Mucosa of gallbladder (tissue), 1 donor: ENCODE measurements at regions not wholly inside any gene's neighbourhood (a gene's known extent, or its start where the extent isn't known, plus 50 kb on each side); places are given as distances from the start of the nearest gene placed in this dataset.

Source experiments
- DNase-seq: peaks from one replicate; pipeline ENCODE4 v3.0.0-alpha.2; 2020; ENCODE audit warnings: low spot score
- donor health status: DM: no; HTN: no; CAD: no.

GRCh38 chr11:134556186-134556585, 144.1 kb upstream of the B3GAT1 start:
- DNase-seq: no peak

DNA sequence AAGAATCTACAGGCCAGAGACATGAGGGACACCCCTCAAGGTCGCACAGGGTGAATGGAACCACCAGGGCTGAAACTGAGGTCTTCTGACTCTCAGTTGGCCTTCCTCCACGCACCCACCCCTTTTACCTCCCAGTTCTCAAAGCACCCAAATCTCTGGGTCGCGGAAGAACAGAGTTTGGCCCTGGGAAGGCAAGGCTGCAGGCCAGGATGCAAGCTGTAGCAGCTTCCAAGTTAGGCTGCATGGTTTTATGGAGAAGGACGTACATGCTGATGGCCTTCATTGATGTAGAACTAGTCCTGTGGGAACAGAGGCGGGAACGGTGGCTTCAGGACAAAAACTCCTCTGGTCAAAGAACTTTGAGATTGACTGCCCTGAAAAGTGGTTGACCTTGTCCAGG, 143.5 kb upstream of the B3GAT1 start:
- no peak for DNase-seq

DNA sequence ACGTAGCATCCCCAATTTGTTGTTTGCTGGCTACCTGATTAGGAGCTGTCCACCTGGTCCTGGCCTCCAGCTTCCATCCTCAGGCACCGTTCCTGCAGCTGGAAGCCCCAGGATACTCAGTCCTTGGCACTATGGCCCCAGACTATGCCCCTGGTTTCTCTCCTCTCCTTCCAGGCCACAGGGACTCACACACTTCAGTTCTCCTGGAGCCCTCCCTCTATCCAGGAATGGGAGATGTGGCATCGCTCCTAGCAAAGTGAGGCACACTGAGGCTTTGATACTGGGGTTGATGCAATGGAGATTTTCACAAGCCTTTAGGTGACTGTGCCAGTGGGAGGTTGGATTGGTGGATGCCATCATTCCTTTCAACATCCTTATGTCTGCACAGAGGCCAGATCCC, 142.8 kb upstream of the B3GAT1 start:
- DNase-seq: peak; percentile 5

DNA sequence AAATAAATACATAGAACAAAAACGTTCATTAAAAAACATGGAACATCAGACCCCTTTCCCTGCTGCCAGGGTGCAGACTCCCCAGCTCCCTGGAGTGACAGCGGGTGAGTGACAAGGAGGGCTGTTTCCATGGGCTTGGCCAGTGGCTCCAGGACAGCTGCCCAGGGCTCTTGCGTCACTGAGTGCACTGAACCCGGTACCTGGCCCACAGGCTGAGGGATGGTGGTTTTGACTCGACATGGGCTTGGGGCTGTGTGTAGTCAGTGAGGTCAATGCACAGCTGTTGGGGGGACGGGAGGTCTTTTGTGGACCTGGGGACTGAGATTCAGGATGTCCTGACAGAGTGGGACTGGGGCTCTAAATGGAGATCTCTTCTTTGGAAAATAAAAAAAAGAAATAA, 142.1 kb upstream of the B3GAT1 start:
- no peak for DNase-seq

- no peak for DNase-seq
Observed at GRCh38 chr11:134552749-134553148, 140.7 kb upstream of the B3GAT1 start.

DNA sequence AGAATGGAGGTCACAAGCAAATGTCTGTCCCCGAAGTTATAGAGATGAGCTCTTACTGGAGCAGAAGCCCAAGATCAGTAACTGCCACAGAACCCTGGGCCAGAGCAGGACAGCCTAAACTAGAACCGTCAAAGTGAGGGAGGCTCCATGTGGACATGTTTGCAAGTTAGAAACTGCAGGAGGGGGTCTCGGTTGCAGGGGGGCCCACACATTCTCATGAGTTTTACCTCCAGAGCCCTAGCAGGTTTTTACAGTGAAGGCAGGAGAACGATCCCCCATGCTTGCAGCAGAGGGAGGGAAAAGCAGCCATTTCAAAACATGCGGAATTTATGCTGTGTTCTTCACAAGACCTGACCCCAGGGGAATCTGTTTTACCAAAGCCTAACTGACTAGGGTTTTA, 133.5 kb upstream of the B3GAT1 start:
- peak; percentile 5 for DNase-seq

DNA sequence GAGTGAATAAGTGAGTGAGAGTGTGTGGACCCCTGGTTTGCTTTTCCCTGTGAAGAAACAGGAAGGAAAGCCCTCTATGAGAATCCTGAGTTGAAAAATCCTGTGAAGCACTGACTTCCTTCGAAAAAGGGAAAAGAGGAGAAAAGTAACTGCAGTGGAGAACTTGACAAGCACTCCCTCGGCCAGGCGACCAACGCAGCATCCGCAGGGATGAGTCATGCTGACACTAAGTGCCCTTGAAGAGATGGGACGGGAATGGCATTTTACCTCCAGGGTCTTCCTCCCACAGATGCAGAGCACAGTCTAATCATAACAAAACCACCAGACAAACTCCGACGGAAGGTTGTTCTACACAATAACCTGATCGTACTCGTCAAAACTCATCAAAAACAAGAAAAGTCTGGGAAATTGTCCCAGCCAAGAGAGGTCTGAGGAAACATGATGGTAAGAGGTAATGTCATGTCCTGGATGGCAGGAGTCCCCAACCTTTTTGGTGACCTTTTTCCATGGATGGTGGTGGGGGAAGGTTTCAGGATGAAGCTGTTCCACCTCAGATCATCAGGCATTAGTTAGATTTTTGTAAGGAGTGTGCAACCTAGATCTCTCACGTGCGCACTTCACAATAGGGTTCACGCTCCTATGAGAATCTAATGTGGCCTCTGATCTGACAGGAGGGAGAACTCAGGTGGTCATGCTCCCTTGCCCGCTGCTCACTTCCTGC, 132.2 kb upstream of the B3GAT1 start:
- no peak for DNase-seq

DNA sequence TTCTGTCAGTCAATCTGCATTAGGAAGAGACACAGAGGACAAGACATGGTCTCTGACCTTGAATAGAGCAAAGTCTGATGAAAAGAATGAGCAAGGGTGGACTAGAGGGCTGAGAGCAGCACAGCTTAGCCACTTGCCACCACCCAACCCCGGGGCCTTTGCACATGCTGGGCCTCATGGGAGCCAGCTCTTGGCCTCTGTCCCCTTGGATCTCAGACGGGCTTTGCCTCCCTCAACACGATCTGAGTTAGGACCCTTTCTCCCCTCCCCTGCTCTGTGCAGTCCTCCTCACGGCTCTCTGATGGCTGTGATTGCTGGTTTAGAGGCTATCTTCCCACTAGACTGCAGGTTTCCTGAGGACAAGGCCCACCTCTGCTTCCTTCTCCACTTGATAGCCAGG, 131.6 kb upstream of the B3GAT1 start:
- DNase-seq: no peak

DNA sequence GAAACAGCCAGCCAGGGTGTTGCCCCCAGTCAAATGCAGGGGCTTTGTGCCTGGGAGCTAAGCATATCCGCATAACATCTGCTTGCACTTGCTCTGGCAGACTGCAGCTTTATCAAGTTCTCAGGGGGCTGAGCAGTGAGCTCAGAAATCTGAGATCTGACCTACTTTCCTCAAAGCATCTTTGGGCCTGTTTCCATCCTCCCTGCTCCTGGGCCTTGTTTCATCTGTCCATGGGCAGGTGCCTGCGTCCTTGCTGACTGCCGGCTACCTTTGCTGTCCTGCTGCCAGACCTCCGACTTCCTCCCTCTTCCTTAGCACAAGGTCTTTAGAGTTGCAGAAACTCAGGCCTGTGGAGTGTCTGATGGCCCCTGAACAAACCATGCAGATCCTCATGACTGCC, 131.2 kb upstream of the B3GAT1 start:
- no peak for DNase-seq

- no peak for DNase-seq
Observed at GRCh38 chr11:134542401-134543165, 130.5 kb upstream of the B3GAT1 start.

- DNase-seq: no peak
Observed at GRCh38 chr11:134541951-134542350, 129.9 kb upstream of the B3GAT1 start.

DNA sequence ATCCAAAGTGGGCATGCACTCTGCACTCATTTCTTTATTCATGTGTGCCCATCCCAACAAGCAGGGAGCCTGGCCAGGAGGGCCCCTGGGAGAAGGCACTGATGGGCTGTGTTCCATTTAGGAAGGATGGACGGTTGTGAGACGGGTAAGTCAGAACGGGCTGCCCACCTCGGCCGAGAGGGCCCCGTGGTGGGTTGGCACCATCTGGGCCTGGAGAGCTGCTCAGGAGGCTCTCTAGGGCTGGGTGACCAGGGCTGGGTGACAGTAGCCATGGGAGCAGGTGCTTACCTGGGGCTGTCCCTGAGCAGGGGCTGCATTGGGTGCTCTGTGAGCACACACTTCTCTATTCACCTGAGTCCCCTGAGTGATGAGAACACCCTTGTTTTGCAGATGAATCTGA, 129.3 kb upstream of the B3GAT1 start:
- no peak for DNase-seq

- DNase-seq: no peak
Observed at GRCh38 chr11:134539285-134539684, 127.2 kb upstream of the B3GAT1 start.

GRCh38 chr11:134538742-134539141, 126.7 kb upstream of the B3GAT1 start:
- DNase-seq: no peak

DNA sequence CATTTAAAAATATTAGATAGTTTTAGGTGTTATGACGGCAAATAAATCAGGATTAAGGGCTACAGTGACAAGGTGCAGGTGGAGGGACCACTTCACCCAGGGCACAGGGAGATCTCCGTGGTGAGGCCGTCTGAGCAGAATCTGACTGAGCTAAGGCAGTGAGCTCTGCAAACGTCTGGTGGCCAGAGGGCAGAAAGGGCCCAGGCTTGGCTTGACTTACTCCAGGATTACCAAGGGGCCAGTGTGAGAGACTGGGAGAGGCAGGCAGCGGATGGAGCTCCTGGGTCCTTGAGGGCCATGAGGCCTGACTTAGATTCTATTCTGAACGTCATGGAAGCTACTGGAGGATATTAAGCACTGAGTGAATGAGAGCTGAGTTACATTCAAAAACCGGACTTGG, 125.9 kb upstream of the B3GAT1 start:
- no peak for DNase-seq

DNA sequence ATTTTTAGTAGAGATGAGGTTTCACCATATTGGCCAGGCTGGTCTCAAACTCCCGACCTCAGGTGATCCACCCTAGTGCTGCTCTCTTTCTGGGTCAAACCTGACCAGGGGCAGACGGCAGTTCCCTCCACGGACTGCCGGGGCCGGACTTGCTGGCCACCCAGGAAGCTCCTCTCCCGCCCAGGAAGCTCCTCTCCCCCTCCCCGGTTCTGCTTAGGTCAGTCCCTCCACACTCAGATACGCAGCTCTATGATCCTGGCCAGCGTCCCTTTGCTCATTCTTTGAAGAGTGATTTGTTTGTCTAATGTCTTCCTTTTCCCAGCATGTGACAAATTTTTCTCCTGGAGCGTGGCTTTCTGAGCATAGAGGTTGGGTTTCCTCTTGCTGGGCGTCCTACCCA, 125.3 kb upstream of the B3GAT1 start:
- no peak for DNase-seq

DNA sequence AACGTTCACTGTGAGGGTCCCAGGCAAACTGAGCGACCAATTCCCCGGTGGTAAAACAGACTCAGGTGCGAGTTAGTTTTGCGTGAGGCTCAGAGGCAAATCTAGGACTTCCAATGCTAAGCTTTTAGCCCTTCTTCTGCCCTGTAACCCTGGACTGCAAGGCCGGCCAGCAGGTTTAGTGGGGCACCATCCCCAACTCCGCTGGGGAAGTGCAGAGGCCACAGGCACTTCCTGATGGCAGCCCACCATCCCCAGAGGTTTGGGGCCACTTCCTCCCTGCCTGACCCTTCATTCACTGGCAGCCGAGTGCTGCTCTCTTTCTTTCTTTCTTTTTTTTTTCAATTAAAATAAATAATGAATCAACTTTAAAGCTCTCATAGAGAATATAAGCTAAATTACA, 124.6 kb upstream of the B3GAT1 start:
- DNase-seq: no peak

GRCh38 chr11:134536219-134536618, 124.2 kb upstream of the B3GAT1 start:
- no peak for DNase-seq

DNA sequence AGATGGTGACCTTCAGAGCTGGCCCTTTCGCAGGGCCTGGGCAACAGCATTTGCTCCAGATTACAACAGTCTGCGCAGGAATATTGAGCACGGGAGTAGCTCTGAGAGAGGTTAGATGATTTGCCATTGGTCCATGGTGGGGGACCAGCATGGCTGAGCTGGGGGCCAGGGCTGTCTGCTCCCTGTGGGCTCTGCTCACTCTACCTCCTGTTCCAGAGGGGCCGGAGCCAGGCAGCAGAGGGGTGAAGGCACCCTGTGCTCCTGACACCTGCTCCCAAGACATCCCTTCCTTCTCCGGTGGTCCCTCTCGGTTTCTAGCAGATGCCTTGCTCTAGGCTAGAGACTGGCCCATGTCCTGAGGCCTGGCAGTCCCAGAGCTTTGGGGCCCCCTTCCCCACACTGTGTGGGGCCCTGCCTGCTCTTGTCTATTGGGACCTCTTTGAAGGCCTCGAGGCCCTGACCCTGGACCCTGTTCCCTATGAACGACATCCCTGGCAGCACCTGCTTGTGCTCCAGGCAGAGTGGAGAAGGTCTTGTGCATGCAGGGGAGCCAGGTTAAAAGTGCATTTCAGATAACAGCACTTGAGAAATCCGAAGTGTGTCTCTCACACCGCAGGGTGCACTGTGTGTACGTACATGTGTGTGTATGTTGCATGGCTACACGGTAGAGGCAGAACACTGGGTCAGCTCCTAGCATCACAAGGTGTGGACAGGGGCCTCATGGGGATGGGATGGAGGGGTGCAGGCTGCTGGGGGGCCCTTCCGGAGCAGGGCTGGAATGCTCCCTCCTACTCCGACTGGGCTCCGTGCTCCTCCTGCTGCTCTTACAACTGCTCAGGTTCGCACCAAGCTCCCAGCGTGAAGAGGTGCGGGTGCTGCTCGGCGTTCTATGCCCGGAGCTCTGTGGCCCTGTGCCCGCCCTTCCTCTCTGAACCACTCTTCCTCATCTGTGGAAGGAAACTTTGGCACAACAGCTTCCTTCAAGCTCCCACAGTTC, 123.3 kb upstream of the B3GAT1 start:
- no peak for DNase-seq

DNA sequence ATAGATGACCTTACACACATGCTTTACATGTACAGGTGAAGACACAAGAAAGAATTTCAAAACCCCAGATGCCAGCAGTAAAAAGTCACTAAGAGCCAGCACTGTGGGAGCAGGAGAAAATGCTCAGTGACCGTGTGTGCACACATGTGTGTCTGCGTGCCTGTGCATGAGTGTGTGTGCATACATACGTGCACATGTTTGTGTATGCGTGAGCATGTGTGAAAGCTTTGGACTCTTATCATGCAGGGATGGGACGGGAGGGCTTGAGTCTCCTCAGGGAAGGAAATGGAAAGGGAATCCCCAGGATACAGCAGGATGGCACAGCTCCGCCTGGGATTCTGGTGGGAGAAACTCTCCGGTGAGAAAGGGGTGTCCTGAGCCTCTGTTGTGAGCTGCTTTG, 121.5 kb upstream of the B3GAT1 start:
- no peak for DNase-seq

- no peak for DNase-seq
Observed at GRCh38 chr11:134532921-134533421, 120.9 kb upstream of the B3GAT1 start.
